GM12892 (cell line): ENCODE measurements at regions not wholly inside any gene's neighbourhood (a gene's known extent, or its start where the extent isn't known, plus 50 kb on each side); places are given as distances from the start of the nearest gene placed in this dataset.

Source experiments
- DNase-seq: peaks from one replicate; pipeline ENCODE4 v3.0.0; 2011; ENCODE audit not compliant: insufficient read length
- FAIRE-seq: peaks from 2 replicates; lab custom pipeline; 2011; peaks lifted over from hg19 to GRCh38; lab: Jason Lieb, UNC
- POLR2A ChIP-seq: IDR thresholded peaks from 2 replicates; pipeline ENCODE4 v1.6.1; 2011; ENCODE audit warnings: low read depth, low read length, control low read depth
- POLR2AphosphoS5 ChIP-seq: IDR thresholded peaks from 2 replicates; pipeline ENCODE4 v1.6.1; 2011; ENCODE audit warnings: low read depth, low read length, control low read depth
- TAF1 ChIP-seq: IDR thresholded peaks from 2 replicates; pipeline ENCODE4 v1.6.1; 2011; ENCODE audit warnings: low read depth, mild to moderate bottlenecking, control low read depth, low read length, borderline replicate concordance

DNA sequence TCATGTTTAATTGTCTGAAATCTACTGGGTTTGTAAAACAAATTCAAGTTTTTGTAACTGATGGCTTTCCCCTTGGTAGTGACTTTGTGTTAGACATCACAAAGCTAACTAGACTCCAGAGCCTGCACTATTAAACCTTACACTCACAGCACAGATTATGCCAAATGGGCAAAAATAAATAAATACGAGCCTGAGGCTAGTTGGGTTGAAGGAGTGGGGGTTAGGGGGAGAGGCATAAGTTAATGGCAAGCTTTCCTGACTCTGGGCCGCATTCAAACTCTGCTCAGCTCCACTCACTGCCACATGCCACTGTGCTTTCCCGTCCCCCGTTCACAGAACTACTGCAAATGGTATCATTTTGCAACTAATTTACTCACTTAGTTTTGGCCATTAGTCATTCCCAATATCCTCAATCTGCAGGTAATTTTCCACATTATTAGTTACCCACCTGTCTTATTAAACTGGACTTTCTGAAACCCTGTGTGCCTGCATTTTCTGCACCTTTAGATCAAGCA is 1079.9 kb upstream of the PIK3C3 start:
- no peak for DNase-seq
- no peak for FAIRE-seq
- TF ChIP-seq TAF1: no peak
- TF ChIP-seq POLR2AphosphoS5: no peak
- TF ChIP-seq POLR2A: no peak

DNA sequence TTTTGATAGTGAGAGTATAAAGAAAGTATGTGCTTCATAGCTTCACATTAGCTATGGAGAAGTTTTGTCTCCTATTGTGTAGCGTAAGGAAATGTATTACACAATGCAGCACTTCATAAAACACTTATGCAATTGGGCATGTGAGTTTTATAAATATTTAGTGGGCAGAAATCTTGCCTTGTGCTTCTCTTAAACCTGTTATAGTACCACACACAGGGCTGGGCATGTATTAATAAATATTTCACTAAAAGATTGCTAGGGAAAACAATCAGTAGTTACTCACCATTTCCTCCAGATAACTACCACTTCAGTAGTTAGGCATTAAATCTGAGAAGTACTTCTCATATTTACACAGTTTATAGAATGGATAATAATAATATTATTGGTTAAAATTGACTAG is 1080.8 kb upstream of the PIK3C3 start:
- DNase-seq (no peak), FAIRE-seq (no peak)
- TF ChIP-seq TAF1 (no peak), POLR2A (no peak), POLR2AphosphoS5 (no peak)

DNA sequence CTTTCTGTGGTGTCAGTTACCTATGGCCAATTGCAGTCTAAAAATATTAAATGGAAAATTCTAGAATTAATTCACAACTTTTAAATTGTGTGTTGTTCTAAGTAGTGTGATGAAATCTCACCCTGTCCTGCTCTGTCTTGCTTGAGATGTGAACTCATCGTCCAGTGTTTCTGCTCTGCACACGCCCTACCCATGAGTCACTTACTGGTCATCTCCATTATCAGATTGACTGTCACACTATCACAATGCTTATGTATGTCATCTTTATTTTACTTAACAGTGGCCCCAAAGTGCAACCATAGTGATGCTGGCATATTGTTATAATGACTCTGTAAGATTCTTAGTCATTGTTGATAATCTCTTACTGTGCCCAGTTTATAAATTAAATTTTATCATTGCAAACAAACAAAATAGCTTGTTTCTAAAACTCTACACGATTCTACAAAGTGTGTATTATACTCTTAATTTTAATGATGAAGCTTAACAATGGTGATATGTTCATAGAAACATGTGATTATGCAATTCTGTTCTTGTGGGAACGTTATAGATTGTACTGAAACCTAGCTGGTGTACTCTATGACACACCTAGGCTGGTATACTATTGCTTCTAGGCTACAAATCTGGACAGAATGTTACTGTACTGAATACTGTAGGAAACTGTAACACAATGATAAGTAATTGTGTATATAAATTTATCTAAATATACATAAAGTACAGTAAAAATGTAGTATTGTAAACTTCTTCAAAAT is 1086.8 kb upstream of the PIK3C3 start:
- FAIRE-seq (no peak), DNase-seq (no peak)
- no peak for TF ChIP-seq POLR2AphosphoS5
- TF ChIP-seq POLR2A: no peak
- TF ChIP-seq TAF1: no peak

DNA sequence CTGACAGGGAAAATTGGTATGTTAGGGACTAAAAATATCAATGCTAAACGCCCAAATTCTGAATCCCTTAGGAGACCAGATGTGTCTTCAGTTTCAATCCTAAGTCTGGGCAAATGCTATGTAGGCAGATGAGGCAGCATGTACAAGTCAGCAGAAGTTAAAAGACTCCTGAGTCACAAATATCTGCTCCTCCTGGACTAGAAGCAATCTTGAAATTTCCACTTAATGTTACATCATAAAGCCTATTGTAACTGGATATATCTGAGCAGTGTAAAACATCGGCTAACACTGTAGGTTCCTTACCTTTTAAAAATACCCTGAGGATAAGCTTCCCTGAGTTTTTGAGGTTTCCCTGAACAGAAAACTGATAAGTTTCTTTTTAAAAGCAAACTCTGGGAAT is 1087.6 kb upstream of the PIK3C3 start:
- DNase-seq (no peak), FAIRE-seq (no peak)
- TF ChIP-seq POLR2A (no peak), TAF1 (no peak), POLR2AphosphoS5 (no peak)

DNA sequence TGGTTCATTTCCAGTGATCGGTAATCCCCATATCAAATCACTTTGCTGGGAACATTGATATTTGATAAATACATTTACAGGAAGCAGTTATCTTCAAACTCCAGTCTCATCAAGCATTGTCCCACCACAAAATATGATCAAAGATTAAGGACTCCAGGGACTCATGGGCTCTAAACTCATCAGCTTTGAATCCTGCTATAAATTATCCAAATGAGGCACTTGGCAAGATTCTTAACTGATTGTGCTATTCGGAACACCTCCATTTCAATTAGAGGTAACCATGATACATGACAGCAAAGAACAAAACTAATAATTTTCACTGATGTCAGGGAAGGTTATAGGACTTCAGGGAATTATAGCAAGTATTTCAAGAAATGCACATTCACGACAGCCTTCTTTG is 1088.1 kb upstream of the PIK3C3 start:
- DNase-seq (no peak), FAIRE-seq (no peak)
- TF ChIP-seq POLR2A (no peak), POLR2AphosphoS5 (no peak), TAF1 (no peak)

DNA sequence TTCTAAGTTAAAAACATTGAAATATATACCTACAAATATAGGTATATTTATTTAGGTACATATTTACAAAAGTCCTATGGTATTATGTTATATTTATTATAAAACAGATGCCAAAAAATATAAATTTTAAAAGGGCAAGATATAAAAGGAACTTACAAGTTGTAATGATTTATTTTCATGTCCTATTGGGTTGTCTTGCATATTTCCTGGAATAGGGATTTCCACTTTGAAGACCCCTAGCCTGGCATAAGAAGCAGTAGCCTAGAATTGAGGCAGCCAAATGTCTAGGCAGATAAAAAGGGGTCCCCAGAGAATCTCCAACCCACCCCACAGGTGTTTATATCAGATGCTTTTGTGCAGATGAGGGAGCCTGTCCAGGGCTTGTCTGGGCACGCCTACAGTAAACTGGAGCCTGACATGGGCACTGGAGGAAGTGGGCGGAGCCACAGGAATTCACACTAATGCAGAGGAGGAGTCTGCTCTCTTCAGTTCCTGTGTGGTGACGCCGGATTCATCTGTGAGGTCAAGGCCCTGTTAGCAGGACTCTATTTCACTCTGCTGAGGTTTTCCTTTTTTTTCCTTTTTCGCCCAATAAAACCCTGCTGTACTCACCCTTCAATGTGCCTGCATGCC is 1088.9 kb upstream of the PIK3C3 start:
- FAIRE-seq: no peak
- no peak for TF ChIP-seq POLR2AphosphoS5
- no peak for TF ChIP-seq TAF1
- TF ChIP-seq POLR2A: no peak
- DNase-seq: no peak

DNA sequence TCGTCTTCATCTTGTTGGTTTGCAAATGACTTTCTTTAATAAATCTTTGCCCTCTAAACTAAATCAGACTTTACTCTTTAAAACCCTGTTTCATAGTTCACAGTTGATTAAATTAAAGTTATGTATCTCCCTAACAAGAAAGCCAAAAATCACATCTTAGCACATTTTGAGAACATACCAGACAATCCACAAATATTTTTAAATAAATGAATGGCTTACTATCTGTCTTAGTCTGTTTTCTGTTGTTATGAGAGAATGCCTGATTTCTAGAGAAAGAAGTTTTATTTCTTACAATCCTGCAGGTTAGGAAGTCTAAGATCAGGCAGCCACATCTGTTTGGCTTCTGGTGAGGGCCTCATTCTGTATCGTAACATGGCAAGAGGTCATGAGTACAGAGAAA is 1090.2 kb upstream of the PIK3C3 start:
- DNase-seq (no peak), FAIRE-seq (no peak)

DNA sequence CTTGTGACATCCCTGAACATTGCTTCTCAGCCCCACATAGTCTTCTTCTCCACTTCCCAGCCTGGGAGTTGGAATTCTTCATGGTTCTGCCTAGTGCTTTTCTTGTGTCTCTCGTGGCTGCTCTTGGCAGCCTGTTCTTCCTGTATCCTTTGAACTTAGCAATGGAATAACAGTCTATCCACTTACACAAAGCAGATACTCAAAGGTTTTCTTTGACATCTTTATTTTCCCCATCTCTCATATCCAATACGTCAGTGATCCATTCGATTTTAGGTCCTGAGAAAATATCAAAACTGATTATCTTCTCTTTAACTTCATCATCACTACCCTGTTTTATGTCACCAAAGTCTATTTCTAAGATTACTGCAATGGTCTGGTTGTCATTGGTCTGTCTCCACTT is 1091.2 kb upstream of the PIK3C3 start:
- no peak for DNase-seq
- TF ChIP-seq TAF1 (no peak), POLR2A (no peak), POLR2AphosphoS5 (no peak)
- no peak for FAIRE-seq

More for the DNA sequence above, 1090.2 kb upstream of the PIK3C3 start:
- TF ChIP-seq POLR2A (no peak), TAF1 (no peak), POLR2AphosphoS5 (no peak)

DNA sequence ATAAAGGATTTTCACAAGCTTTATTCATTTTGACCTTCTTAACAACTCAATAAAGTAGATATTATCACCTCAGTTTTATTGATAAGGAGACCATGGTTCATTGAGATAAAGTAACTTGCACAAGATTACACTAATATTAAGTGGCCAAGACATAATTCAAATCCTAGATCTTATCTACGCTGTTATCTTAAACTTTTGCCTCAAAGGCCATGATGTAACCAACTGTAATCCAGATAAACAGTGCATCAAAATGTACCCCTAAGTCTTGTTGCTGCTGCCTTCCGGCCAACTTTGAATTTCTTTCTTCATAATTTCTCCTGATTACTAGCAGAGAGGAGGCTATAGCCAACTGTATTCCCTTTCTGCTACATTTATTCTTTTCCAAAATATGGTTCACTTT is 1094.8 kb upstream of the PIK3C3 start:
- TF ChIP-seq TAF1 (no peak), POLR2AphosphoS5 (no peak), POLR2A (no peak)
- FAIRE-seq (no peak), DNase-seq (no peak)

DNA sequence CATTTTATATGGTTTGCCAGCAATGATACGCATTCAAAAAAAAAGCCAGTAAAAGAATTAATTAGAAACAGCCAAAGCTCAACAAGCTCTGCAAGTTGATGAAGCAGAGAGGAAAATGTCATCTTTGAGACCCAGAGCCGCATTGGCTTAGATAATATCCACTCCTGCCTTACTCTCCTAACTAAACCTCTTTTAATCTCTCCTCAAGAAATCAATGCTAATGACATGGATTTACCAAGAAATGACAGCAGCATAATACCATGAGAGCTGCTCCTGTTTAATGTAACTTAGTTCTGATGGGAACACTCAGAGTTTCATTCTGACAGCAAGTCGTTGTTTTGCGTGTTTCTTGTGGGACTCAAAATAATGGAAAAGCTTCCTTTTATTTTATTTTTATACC is 1099.4 kb upstream of the PIK3C3 start:
- FAIRE-seq (no peak), DNase-seq (no peak)
- no peak for TF ChIP-seq TAF1
- no peak for TF ChIP-seq POLR2A
- no peak for TF ChIP-seq POLR2AphosphoS5

DNA sequence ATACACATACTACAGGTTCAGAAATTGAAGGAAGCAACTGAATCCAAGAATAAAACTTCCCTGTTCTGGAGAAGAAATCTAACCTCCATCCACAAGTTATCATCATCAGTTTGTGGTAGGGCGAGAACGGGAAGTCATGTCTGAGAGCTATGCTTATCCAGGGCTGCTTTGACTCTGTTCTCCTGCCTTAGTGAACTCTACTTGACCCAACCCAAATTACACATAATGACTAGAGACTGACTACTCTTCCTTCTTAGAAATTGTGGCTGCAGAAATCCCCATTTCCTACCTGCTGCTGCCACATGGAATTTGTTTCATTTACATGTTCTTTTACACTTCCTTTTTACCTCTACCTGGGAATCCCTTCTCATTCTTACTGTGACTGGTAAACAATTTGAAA is 1102.6 kb upstream of the PIK3C3 start:
- DNase-seq (no peak), FAIRE-seq (no peak)
- TF ChIP-seq POLR2A: no peak
- TF ChIP-seq TAF1: no peak
- no peak for TF ChIP-seq POLR2AphosphoS5
